GM18873 (cell line): ENCODE measurements at regions not wholly inside any gene's neighbourhood (a gene's known extent, or its start where the extent isn't known, plus 50 kb on each side); places are given as distances from the start of the nearest gene placed in this dataset.
"Not testable (repeated sequence)": the region's sequence is repeated elsewhere in the genome, so short reads cannot be mapped to it uniquely, and the experiment has no call there.

Experiments used
- ATAC-seq: cut with Tn5 transposase; IDR thresholded peaks from one replicate; pipeline ENCODE4 v1.9.1; 2021; ENCODE audit warnings: mild to moderate bottlenecking, moderate library complexity, moderate number of reproducible peaks; ENCODE audit not compliant: unreplicated experiment, low FRiP score

- not testable (repeated sequence) for ATAC-seq
Measured at GRCh38 chr9:66152406-66152805, 415.5 kb downstream of the FOXD4L4 start.

GRCh38 chr9:66153021-66153725 is 416.2 kb downstream of the FOXD4L4 start:
- ATAC-seq, result peak; percentile 77

GRCh38 chr9:66153971-66154691 is 417.2 kb downstream of the FOXD4L4 start:
- not testable (repeated sequence) for ATAC-seq

- not testable (repeated sequence) for ATAC-seq
Measured at GRCh38 chr9:66182316-66182715, 445.4 kb downstream of the FOXD4L4 start.

GRCh38 chr9:66183648-66184047 is 446.7 kb downstream of the FOXD4L4 start:
- not testable (repeated sequence) for ATAC-seq

GRCh38 chr9:66197199-66197598 is 460.3 kb downstream of the FOXD4L4 start:
- not testable (repeated sequence) for ATAC-seq

GRCh38 chr9:66198421-66198820 is 461.5 kb downstream of the FOXD4L4 start:
- ATAC-seq, result not testable (repeated sequence)

- not testable (repeated sequence) for ATAC-seq
Measured at GRCh38 chr9:66206617-66207016, 469.7 kb downstream of the FOXD4L4 start.

- ATAC-seq, result not testable (repeated sequence)
Measured at GRCh38 chr9:66207914-66208313, 471.0 kb downstream of the FOXD4L4 start.

GRCh38 chr9:66244763-66245162 is 507.8 kb downstream of the FOXD4L4 start:
- not testable (repeated sequence) for ATAC-seq

GRCh38 chr9:66245481-66245880 is 508.5 kb downstream of the FOXD4L4 start:
- not testable (repeated sequence) for ATAC-seq

GRCh38 chr9:66257581-66257980 is 520.6 kb downstream of the FOXD4L4 start:
- ATAC-seq, result not testable (repeated sequence)

GRCh38 chr9:66261576-66261975 is 524.6 kb downstream of the FOXD4L4 start:
- not testable (repeated sequence) for ATAC-seq

GRCh38 chr9:66263621-66264020 is 526.7 kb downstream of the FOXD4L4 start:
- not testable (repeated sequence) for ATAC-seq

- not testable (repeated sequence) for ATAC-seq
Measured at GRCh38 chr9:66264786-66265185, 527.8 kb downstream of the FOXD4L4 start.

GRCh38 chr9:66266202-66266601 is 529.3 kb downstream of the FOXD4L4 start:
- not testable (repeated sequence) for ATAC-seq

GRCh38 chr9:66266856-66267430 is 530.0 kb downstream of the FOXD4L4 start:
- ATAC-seq, result not testable (repeated sequence)

- ATAC-seq, result not testable (repeated sequence)
Measured at GRCh38 chr9:66267684-66268083, 530.7 kb downstream of the FOXD4L4 start.

GRCh38 chr9:66269024-66269423 is 532.1 kb downstream of the FOXD4L4 start:
- not testable (repeated sequence) for ATAC-seq

GRCh38 chr9:66269783-66270182 is 532.8 kb downstream of the FOXD4L4 start:
- not testable (repeated sequence) for ATAC-seq

GRCh38 chr9:66278809-66279208 is 541.9 kb downstream of the FOXD4L4 start:
- not testable (repeated sequence) for ATAC-seq
